ENCODE measurements at regions not wholly inside any gene's neighbourhood (a gene's known extent, or its start where the extent isn't known, plus 50 kb on each side); places are given as distances from the start of the nearest gene placed in this dataset.
"Not testable (repeated sequence)": the region's sequence is repeated elsewhere in the genome, so short reads cannot be mapped to it uniquely, and the experiment has no call there.

DNA sequence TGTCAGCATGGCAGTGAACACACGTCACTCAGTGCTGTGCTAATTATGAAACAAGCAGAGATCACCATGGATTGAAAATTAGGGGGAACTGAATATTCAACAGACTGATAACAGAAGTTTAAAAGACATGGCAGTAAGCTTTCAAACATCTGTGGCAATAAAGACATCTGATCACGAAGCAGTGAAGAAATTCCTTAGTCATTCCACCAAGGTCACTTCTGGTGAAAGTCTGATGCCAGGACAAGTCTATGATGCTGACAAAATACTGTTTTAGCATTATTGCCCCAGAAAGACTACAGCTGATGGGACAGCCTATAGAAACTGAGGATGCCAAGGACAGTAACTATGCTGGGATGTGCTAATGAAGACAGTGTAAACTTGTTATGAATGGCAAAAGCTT, 126.9 kb upstream of the RBM19 start:
- DNase-seq (ENCODE audit: extremely low read depth, low read depth): no peak
- H3K4me3 ChIP-seq (replicated peaks; ENCODE audit: low read depth, low read length): no peak overlapping the region
- TF ChIP-seq, protein P1, sequence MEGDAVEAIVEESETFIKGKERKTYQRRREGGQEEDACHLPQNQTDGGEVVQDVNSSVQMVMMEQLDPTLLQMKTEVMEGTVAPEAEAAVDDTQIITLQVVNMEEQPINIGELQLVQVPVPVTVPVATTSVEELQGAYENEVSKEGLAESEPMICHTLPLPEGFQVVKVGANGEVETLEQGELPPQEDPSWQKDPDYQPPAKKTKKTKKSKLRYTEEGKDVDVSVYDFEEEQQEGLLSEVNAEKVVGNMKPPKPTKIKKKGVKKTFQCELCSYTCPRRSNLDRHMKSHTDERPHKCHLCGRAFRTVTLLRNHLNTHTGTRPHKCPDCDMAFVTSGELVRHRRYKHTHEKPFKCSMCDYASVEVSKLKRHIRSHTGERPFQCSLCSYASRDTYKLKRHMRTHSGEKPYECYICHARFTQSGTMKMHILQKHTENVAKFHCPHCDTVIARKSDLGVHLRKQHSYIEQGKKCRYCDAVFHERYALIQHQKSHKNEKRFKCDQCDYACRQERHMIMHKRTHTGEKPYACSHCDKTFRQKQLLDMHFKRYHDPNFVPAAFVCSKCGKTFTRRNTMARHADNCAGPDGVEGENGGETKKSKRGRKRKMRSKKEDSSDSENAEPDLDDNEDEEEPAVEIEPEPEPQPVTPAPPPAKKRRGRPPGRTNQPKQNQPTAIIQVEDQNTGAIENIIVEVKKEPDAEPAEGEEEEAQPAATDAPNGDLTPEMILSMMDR (IDR thresholded peaks at IDR 0.05; ENCODE audit: low read depth, low read length, missing control alignments): no peak

DNA sequence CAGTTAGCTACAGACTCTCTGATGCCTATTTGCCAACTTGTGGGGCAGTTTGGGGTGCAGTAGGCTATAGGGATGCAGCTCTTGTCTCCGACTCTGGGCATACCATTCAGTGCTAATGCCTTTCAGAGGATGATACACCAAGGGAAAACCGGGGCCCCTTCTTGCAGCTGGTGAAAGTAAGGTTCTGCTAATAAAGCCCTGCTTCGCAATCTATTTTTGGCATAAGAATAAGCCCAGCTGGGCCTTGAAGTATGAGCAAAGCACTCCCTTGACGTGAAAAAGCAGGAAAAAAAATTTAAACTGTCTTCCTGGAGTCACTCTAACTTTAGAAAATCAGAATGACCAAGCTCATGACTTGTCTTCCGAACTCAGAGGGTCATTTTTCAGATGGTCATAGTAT, 124.1 kb upstream of the RBM19 start:
- no peak overlapping the region for H3K4me3 ChIP-seq (replicated peaks; ENCODE audit: low read depth, low read length)
- DNase-seq (ENCODE audit: extremely low read depth, low read depth): no peak
- TF ChIP-seq, protein P1 (IDR thresholded peaks at IDR 0.05; ENCODE audit: low read depth, low read length, missing control alignments): no peak

DNA sequence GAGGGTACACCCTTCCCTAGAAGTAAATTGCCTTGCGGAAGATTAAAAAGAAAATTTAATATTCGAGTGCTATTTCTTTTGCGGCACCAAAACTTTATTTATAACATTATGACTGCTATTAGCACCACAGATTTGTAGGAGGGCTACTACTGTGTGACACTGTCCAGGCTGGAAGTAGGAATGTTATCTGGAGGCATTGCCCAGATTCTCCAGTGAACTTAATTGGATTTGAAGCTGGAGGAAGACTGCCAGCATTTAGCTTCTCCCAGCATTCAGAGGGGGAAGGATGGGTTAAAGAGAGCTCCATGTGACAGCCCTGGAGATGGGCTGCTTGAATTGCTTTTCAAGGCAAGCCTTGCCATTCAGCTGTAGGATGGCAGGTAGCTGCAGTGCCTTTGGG, 107.0 kb upstream of the RBM19 start:
- no peak overlapping the region for H3K4me3 ChIP-seq (replicated peaks; ENCODE audit: low read depth, low read length)
- DNase-seq (ENCODE audit: extremely low read depth, low read depth): no peak
- TF ChIP-seq, protein P1 (IDR thresholded peaks at IDR 0.05; ENCODE audit: low read depth, low read length, missing control alignments): no peak

GRCh38 chr12:114069507-114069906, 103.4 kb upstream of the RBM19 start:
- no peak overlapping the region for H3K4me3 ChIP-seq (replicated peaks; ENCODE audit: low read depth, low read length)
- no peak for DNase-seq (ENCODE audit: extremely low read depth, low read depth)
- TF ChIP-seq, protein P1 (IDR thresholded peaks at IDR 0.05; ENCODE audit: low read depth, low read length, missing control alignments): no peak

- TF ChIP-seq, protein P1 (IDR thresholded peaks at IDR 0.05; ENCODE audit: low read depth, low read length, missing control alignments): no peak
- H3K4me3 ChIP-seq (replicated peaks; ENCODE audit: low read depth, low read length): no peak overlapping the region
- DNase-seq (ENCODE audit: extremely low read depth, low read depth): no peak
These were observed 98.4 kb upstream of the RBM19 start for GRCh38 chr12:114064497-114064896.

GRCh38 chr12:114064034-114064433, 97.9 kb upstream of the RBM19 start:
- not testable (repeated sequence) for DNase-seq (ENCODE audit: extremely low read depth, low read depth); H3K4me3 ChIP-seq (replicated peaks; ENCODE audit: low read depth, low read length)

GRCh38 chr12:114063435-114063834, 97.3 kb upstream of the RBM19 start:
- DNase-seq (ENCODE audit: extremely low read depth, low read depth): no peak
- TF ChIP-seq, protein P1 (IDR thresholded peaks at IDR 0.05; ENCODE audit: low read depth, low read length, missing control alignments): no peak
- H3K4me3 ChIP-seq (replicated peaks; ENCODE audit: low read depth, low read length): no peak overlapping the region

GRCh38 chr12:114056351-114056750, 90.2 kb upstream of the RBM19 start:
- H3K4me3 ChIP-seq (replicated peaks; ENCODE audit: low read depth, low read length); DNase-seq (ENCODE audit: extremely low read depth, low read depth): not testable (repeated sequence)

All from HFF-Myc (cell line).